ENCODE measurements at regions not wholly inside any gene's neighbourhood (a gene's known extent, or its start where the extent isn't known, plus 50 kb on each side); places are given as distances from the start of the nearest gene placed in this dataset.
"Not testable (repeated sequence)": the region's sequence is repeated elsewhere in the genome, so short reads cannot be mapped to it uniquely, and the experiment has no call there.

- intact Hi-C loops (cut with DNase I; ENCODE audit: low total_unique reads) = no loop called here
- no peak overlapping the region for H3K27ac ChIP-seq
Observed at GRCh38 chr10:44577533-44577932, 192.6 kb upstream of the CXCL12 start.

GRCh38 chr10:44578271-44578670, 193.4 kb upstream of the CXCL12 start:
- no peak for DNase-seq
- Histone ChIP-seq H3K36me3 (no peaks in the 10 kb centered on the region), H3K4me1 (no peaks in the 10 kb centered on the region), H3K9me3 (peaks cover 0 to 5% (median 0%) of the 10 kb centered on the region in 8 donors), H3K27ac (no peak overlapping the region), H3K27me3 (replicated peaks in 1 of 7) (no peaks in the 10 kb centered on the region), H3K4me3 (no peak overlapping the region)
- no peak for TF ChIP-seq POLR2A (IDR thresholded peaks at IDR 0.05)
- no peak for TF ChIP-seq CTCF (IDR thresholded peaks at IDR 0.05 in 8 of 11, conservative IDR thresholded peaks at IDR 0.05 in 3 of 11)
- TF ChIP-seq POLR2AphosphoS5 (IDR thresholded peaks at IDR 0.05) = no peak
- WGBS, 5 donors = 43 to 93% (median 56%) methylated on average over 1 of the region's 1 CpG
- intact Hi-C loops (cut with DNase I; ENCODE audit: low total_unique reads) = no loop called here

More at GRCh38 chr10:44577533-44577932, 192.6 kb upstream of the CXCL12 start:
- Histone ChIP-seq H3K4me1 (no peaks in the 10 kb centered on the region), H3K36me3 (no peaks in the 10 kb centered on the region), H3K4me3 (no peak overlapping the region), H3K9me3 (peaks cover 0 to 5% (median 0%) of the 10 kb centered on the region in 8 donors), H3K27me3 (replicated peaks in 1 of 7) (no peaks in the 10 kb centered on the region)
- DNase-seq = no peak
- TF ChIP-seq CTCF (IDR thresholded peaks at IDR 0.05 in 8 of 11, conservative IDR thresholded peaks at IDR 0.05 in 3 of 11) = no peak
- no peak for TF ChIP-seq POLR2A (IDR thresholded peaks at IDR 0.05)
- TF ChIP-seq POLR2AphosphoS5 (IDR thresholded peaks at IDR 0.05) = no peak
- WGBS, 5 donors = 77 to 93% (median 87%) methylated on average over 3 of the region's 3 CpGs

GRCh38 chr10:44578963-44579362, 194.1 kb upstream of the CXCL12 start:
- H3K4me1 ChIP-seq; H3K36me3 ChIP-seq; H3K4me3 ChIP-seq; H3K27ac ChIP-seq; H3K9me3 ChIP-seq; DNase-seq; H3K27me3 ChIP-seq (replicated peaks in 1 of 7); intact Hi-C loops (cut with DNase I; ENCODE audit: low total_unique reads): not testable (repeated sequence)
- WGBS, 5 donors = 89 to 100% (median 96%) methylated on average over 1 of the region's 1 CpG

- WGBS, 5 donors = 84 to 94% (median 88%) methylated on average over 8 of the region's 8 CpGs
- intact Hi-C loops (cut with DNase I; ENCODE audit: low total_unique reads) = no loop called here
- no peaks in the 10 kb centered on the region for H3K36me3 ChIP-seq
- no peak for DNase-seq
- no peak overlapping the region for H3K4me3 ChIP-seq
- TF ChIP-seq CTCF (IDR thresholded peaks at IDR 0.05 in 8 of 11, conservative IDR thresholded peaks at IDR 0.05 in 3 of 11) = no peak
- no peak for TF ChIP-seq POLR2A (IDR thresholded peaks at IDR 0.05)
- TF ChIP-seq POLR2AphosphoS5 (IDR thresholded peaks at IDR 0.05) = no peak
- H3K9me3 ChIP-seq = peaks cover 0 to 5% (median 0%) of the 10 kb centered on the region in 8 donors
- H3K4me1 ChIP-seq = no peaks in the 10 kb centered on the region
- no peaks in the 10 kb centered on the region for H3K27me3 ChIP-seq (replicated peaks in 1 of 7)
- no peak overlapping the region for H3K27ac ChIP-seq
Observed at GRCh38 chr10:44581996-44582395, 197.1 kb upstream of the CXCL12 start.

Data from spleen (tissue), 11 donors.